Brain microvascular endothelial cell (primary cell): ENCODE measurements at regions not wholly inside any gene's neighbourhood (a gene's known extent, or its start where the extent isn't known, plus 50 kb on each side); places are given as distances from the start of the nearest gene placed in this dataset.

Experiments used
- DNase-seq: peaks from one replicate; pipeline ENCODE4 v3.0.0-alpha.2; 2020
- H3K27ac ChIP-seq: fragments of 250-450 bp; sonication (Bioruptor Pico); 2 replicates; pipeline ENCODE4 v1.5.1; 2020; ENCODE audit warnings: mild to moderate bottlenecking, moderate library complexity
- H3K27me3 ChIP-seq: fragments of 250-450 bp; sonication (Bioruptor Pico); replicated peaks from 2 replicates; pipeline ENCODE4 v1.5.1; 2020; ENCODE audit warnings: mild to moderate bottlenecking
- H3K36me3 ChIP-seq: fragments of 250-450 bp; sonication (Bioruptor Pico); replicated peaks from 2 replicates; pipeline ENCODE4 v1.5.1; 2020; ENCODE audit warnings: mild to moderate bottlenecking
- H3K4me3 ChIP-seq: 2 replicates; pipeline ENCODE4 v1.5.1; 2011; ENCODE audit warnings: low read depth, mild to moderate bottlenecking, control low read depth, low read length, moderate library complexity
- in situ Hi-C: cut with HindIII; loops from 2 replicates; pipeline ENCODE4 v1.10.0; 2017; ENCODE audit warnings: low sequenced_read_pairs, low pct_ligation_motif_present
- TF ChIP-seq, protein P1 (sequence below): IDR thresholded peaks from 2 replicates; pipeline ENCODE4 v1.5.1; 2011; ENCODE audit warnings: low read depth, mild to moderate bottlenecking, moderate library complexity, low read length, control low read depth, inconsistent platforms; ENCODE audit errors: missing control alignments

DNA sequence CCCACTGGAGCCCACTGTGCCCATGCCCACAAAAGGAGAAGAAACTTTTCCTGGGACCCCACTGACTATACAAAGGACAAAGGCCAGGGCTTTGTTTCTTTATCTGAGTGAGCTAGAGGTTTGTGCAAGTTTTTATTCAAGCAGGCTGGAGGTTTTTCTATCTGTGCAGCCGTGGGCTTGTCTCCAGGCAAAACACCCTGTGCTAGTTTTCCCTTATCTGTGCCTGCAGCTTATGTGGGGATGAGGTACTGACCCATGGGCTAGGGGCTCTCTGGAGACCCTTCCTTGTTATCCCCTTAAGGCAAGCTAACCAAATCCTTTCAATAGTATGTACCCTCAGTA, 545.5 kb downstream of the ZPLD1 start:
- in situ Hi-C loops: no loop called here
- Histone ChIP-seq H3K27ac (no peak overlapping the region), H3K4me3 (no peak overlapping the region), H3K36me3 (no peaks in the 10 kb centered on the region), H3K27me3 (no peaks in the 10 kb centered on the region)
- TF ChIP-seq, protein P1, sequence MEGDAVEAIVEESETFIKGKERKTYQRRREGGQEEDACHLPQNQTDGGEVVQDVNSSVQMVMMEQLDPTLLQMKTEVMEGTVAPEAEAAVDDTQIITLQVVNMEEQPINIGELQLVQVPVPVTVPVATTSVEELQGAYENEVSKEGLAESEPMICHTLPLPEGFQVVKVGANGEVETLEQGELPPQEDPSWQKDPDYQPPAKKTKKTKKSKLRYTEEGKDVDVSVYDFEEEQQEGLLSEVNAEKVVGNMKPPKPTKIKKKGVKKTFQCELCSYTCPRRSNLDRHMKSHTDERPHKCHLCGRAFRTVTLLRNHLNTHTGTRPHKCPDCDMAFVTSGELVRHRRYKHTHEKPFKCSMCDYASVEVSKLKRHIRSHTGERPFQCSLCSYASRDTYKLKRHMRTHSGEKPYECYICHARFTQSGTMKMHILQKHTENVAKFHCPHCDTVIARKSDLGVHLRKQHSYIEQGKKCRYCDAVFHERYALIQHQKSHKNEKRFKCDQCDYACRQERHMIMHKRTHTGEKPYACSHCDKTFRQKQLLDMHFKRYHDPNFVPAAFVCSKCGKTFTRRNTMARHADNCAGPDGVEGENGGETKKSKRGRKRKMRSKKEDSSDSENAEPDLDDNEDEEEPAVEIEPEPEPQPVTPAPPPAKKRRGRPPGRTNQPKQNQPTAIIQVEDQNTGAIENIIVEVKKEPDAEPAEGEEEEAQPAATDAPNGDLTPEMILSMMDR: no peak
- no peak for DNase-seq

DNA sequence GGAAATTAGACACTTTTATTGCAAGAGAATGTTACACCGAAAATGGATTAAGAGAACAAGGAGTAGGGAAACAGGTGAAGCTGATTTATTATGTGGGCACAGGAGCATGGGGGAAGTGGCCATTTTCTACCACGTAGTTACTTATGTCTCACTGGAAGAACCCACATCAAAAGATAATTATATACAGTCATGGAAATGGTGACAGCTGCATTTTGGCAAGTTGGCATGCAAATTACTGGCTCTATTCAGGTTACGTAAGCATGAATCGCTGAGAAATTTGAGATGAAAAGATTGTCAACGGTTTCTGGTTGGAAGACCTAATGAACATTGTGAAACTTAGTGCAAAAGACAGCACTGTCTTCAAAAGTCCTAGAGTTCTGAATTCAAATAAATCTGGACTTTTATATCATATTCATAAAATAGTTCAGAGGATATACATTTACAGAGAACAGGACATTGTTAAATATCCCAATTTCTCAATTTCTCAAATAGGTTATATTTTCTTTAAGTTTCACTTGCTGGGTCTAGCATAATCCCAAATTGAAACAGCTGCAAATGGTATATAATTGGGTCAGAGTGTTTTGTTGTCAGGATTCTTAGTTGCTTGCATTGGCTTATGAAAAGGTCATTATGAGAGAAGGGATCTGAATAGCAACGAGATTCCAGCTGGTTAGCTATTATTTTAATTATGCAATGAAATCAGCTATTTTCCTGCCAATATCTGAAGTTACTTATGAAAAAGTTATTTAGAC, 567.8 kb downstream of the ZPLD1 start:
- no peaks in the 10 kb centered on the region for H3K36me3 ChIP-seq
- H3K27me3 ChIP-seq: no peaks in the 10 kb centered on the region
- TF ChIP-seq, protein P1: no peak
- no peak for DNase-seq
- in situ Hi-C loops: no loop called here
- H3K4me3 ChIP-seq: no peak overlapping the region
- H3K27ac ChIP-seq: no peak overlapping the region

DNA sequence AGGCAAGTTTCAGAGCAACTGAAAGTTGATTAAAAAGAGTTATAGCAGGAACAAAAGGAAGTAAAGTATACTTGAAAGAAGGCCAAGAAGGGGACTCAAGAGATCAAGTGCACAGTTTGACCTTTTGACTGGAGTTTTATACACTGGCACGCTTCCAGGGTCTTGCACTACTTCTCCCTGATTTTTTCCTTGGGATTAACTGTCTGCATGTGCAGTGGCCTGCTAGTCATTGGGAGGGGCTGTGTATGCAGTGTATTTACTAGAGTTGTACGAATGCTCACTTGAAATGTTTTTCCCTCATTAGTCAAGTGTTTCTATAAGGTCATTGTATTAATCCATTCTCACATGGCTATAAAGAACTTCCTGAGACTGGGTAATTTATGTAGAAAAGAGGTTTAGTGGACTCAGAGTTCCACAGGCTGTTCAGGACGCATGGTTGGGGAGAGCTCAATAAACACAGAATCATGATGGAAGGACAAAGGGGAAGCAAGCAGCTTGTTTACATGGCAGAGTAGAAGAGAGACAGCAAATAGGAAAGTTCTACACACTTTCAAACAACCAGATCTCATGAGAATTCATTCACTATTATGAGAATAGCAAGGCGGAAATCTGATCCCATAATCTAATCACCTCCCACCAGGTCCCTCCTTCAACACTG, 571.8 kb downstream of the ZPLD1 start:
- Histone ChIP-seq H3K36me3 (no peaks in the 10 kb centered on the region), H3K27me3 (no peaks in the 10 kb centered on the region), H3K27ac (no peak overlapping the region), H3K4me3 (no peak overlapping the region)
- TF ChIP-seq, protein P1: no peak
- DNase-seq: no peak
- in situ Hi-C loops: no loop called here

DNA sequence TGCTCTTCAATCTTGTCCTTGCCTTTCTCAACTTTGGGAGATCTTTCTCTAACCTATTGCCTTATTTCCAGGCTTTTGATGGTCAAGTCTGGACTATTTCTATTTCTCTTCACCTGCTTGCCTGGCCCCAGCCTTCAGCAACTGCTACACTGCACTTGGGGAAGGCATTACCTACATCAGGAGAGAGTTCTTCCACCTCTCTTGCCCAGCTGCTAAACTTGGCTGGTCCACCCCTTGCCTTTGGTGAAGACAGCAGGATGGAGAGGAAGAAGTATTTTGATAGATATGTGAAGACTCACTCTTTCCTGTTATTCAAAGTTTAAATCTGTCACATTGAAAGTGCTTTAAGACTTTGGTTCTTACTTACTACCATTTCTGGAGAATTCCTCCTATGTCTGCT, 574.8 kb downstream of the ZPLD1 start:
- Histone ChIP-seq H3K27ac (no peak overlapping the region), H3K27me3 (no peaks in the 10 kb centered on the region), H3K36me3 (no peaks in the 10 kb centered on the region), H3K4me3 (no peak overlapping the region)
- TF ChIP-seq, protein P1: no peak
- DNase-seq: no peak
- in situ Hi-C loops: no loop called here

DNA sequence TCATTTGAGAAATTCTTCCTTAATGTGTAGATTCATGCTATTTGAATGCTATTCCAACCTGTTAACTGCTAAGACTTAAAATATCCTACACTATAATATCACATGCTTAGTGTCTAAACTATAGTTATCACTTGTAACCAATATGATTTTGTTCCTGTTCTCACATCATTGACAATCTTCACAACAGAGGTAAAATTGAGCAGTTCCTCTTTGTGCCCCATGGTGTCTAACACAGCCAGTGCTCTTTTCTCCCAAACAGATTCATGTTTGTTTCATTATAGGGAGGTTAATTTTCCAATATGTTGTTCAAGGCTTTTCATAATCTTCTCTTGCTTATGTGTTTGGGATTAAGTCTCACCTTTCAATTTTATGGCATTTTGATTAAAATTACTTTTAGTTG, 591.1 kb downstream of the ZPLD1 start:
- no peaks in the 10 kb centered on the region for H3K27me3 ChIP-seq
- H3K27ac ChIP-seq: no peak overlapping the region
- H3K36me3 ChIP-seq: no peaks in the 10 kb centered on the region
- in situ Hi-C loops: no loop called here
- DNase-seq: no peak
- H3K4me3 ChIP-seq: no peak overlapping the region
- TF ChIP-seq, protein P1: no peak
